Umbilical cord (tissue), 1 donor: ENCODE measurements at regions not wholly inside any gene's neighbourhood (a gene's known extent, or its start where the extent isn't known, plus 50 kb on each side); places are given as distances from the start of the nearest gene placed in this dataset.
"Not testable (repeated sequence)": the region's sequence is repeated elsewhere in the genome, so short reads cannot be mapped to it uniquely, and the experiment has no call there.

ENCODE experiments used
- DNase-seq: peaks from one replicate; pipeline ENCODE4 v3.0.0-alpha.2; 2015; ENCODE audit warnings: low spot score

DNA sequence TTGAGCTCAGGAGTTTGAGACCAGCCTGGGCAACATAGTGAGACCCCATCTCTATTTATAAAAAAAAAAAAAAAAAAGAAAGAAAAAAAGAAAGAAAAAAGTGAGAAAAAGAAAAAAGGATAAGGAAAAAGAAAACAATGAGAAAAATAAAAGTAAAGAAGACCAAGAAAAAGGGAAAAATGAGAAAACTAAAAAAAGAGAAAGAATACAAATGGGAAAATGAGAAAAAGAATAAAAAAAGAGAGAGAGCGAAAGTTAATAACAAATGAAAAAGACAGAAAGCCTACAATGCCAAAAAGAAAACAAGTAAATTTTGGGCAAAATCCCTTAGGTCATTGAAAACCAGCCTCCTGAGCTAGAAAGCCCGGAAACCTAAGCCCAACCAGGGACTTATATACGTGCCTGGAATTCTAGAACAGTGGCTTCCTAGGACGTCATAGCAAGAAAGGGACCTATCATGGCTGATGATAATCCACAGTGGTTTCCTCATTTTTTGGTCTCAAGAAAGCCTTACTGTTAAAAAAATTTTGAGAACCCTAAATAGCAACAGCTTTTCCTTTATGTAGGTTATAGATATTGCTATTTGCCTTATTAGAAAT, 131.7 kb upstream of the CLINT1 start:
- no peak for DNase-seq

DNA sequence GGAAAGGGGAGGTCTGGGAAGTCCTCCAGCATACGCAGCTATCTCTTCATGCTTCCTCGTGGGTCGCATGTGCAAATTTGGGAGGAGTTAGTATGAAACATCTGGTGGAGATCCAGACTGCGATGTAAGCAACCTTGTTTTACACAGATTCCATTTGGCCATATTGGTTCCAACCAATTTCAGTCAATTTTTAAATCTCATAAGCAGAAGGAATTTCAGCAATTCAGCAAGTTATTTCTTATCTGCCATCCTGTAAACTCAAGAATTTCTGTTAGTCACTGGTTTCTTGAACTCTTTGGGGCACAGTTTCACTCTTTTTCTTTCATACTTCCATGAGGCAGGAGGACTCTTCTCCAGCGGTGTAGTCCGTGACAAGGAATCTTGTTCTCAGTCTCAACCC, 130.4 kb upstream of the CLINT1 start:
- DNase-seq, result peak; percentile 18

- no peak for DNase-seq
Observed at GRCh38 chr5:157987259-157987658, 128.3 kb upstream of the CLINT1 start.

- DNase-seq, result no peak
Observed at GRCh38 chr5:157986431-157986990, 127.6 kb upstream of the CLINT1 start.

DNA sequence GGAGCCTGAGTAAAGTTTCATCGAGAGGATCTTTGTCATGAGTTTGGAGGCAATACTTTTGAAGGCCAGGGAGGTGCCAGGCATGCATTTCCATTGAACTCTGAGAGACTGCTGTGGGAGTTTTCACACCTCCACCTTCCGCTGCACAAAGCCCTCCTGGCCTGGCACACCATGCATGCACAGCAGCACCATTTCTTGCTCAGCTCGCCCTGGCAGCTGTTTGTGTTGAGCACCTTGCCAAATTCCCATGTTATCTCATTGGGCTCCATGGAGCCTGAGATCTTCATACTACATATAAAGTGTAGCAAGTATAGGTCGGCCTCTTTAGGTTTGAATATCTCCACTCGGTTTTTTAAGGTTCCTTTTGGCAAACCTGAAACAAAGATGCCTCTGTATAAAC, 125.7 kb upstream of the CLINT1 start:
- DNase-seq, result no peak

- DNase-seq, result no peak
Observed at GRCh38 chr5:157983906-157984551, 125.1 kb upstream of the CLINT1 start.

DNA sequence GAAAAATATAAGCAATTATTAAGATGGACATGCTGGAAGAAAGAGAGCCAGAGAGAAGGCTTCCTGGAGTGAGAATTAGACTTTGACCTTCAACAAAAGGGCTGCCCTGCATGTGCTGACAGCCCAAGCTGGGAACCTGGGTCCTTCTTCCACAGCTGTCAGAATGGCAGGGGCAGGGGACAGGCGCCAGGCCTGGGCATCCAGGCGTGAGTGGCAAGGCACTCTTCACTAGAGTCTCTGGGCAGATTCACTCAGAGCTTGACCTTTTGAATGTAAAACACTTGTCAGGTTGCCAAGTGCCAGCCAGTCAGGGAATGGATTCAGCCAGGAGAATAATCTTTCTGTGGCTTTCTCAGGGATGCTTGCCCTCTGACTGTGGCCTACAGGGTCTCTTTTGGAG, 119.1 kb upstream of the CLINT1 start:
- DNase-seq, result no peak

DNA sequence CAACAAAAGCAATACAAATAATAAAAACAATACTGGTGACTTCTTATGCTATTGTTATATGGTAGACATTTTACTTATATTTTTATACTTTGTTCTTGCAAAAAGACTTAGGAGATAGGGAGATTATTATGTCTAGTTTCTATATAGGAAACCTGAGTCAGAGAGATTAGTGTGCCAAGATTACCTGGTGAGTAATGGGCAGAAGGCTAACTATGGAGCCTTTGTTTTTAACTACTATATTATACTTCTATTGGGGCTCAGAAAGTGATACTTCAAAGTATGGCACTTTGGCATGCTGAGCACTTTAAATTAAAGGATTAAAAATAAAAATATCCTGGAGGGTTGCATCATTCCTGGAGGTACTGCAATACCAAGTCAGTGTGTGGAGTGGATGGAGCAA, 117.5 kb upstream of the CLINT1 start:
- DNase-seq, result no peak

DNA sequence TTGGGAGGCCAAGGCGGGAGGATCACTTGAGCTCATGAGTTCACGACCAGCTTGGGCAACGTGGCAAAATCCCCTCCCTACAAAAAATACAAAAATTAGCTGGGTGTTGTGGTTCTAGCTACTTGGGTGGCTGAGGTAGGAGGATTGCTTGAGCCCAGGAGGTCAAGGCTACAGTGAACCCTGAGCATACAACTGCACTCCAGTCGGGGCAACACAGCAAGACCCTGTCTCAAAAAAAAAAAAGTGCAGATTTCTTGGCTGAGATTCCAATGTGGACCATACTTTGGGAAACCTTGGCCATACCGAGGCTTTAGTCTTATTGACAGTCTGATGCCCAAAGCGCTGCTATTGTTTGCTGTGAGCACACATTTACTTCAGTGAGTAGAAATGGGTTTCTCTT, 113.6 kb upstream of the CLINT1 start:
- DNase-seq, result no peak

GRCh38 chr5:157971571-157972216, 112.7 kb upstream of the CLINT1 start:
- peak; percentile 81 for DNase-seq

DNA sequence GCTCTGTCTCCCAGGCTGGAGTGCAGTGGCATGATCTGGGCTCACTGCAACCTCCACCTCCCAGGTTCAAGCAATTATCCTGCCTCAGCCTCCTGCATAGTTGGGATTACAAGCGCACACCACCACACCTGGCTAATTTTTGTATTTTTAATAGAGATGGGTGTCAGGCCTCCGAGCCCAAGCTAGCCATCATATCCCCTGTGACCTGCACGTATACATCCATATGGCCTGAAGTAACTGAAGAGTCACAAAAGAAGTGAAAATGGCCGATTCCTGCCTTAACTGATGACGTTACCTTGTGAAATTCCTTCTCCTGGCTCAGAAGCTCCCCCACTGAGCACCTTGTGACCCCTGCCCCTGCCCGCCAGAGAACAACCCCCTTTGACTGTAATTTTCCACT, 109.6 kb upstream of the CLINT1 start:
- not testable (repeated sequence) for DNase-seq

DNA sequence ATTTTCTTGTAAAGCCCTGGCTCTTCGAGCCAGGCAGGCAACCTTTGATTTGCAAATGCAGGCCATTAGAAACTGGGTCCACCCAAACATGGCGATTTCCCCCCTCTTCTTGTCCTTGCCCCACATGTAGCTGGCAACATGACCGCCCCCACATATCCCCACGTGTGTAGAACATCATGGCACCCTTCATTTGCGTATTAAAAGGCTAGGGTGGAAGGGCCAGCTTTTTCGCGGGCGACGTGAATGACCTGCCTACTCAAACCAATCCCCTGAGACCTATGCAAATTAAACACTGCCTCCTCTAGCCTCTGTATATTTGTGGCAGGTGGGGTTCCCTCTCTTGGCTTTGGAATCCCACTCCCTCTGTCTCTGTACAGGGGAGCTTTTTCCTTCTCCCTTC, 107.0 kb upstream of the CLINT1 start:
- DNase-seq, result no peak

- DNase-seq, result no peak
Observed at GRCh38 chr5:157965040-157965678, 106.2 kb upstream of the CLINT1 start.

DNA sequence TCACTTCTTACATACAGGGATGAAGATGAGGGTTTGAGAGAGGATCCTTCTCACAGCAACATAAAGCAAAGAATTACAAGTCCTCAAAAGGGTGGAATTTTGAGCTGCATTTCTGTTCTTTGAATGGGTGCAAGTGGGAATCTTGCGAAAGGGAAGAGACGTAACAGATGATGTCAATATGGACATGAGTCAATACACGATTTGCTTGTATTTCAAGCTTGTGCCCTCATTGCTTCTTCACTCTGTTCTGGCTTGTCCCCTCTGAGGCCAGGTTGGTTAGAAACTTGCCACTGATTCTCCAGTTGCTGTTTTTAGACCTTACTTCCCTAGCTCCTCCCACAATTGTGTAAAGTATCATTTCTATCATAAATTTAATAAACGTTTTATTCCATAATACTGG, 104.8 kb upstream of the CLINT1 start:
- no peak for DNase-seq

- no peak for DNase-seq
Observed at GRCh38 chr5:157963244-157963643, 104.3 kb upstream of the CLINT1 start.

GRCh38 chr5:157962686-157963085, 103.7 kb upstream of the CLINT1 start:
- DNase-seq, result not testable (repeated sequence)

- DNase-seq, result no peak
Observed at GRCh38 chr5:157961896-157962590, 103.1 kb upstream of the CLINT1 start.

GRCh38 chr5:157961176-157961575, 102.2 kb upstream of the CLINT1 start:
- DNase-seq, result no peak

- DNase-seq, result peak; percentile 28
Observed at GRCh38 chr5:157959370-157959769, 100.4 kb upstream of the CLINT1 start.

DNA sequence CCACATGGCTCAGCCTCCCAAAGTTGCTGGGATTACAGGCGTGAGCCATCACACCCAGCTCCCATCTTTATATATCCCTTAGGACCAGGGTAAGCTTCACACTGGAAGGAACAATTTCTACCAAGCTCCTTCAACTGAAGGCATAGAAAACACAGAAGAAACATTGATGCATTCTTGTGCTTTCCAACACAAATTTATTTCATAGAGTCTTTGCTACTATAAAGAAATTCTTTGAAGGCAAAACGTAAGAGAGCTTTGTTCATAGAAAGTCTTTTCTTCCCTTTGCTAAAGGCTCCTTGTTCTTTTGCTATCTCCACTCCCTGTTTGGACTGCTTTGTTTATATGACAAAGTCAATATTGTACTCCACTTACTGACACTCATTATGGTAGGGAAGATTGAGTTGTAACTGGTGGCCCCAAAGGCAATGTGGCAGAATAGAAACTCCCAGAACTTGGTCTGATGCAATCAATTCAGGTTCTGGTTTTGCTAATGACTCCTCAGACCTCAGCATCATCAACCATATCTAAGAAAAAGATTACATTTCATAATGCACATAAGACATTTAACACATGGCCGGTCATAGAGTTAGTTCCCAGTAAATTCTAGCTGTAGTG, 97.4 kb upstream of the CLINT1 start:
- DNase-seq, result peak; percentile 37

DNA sequence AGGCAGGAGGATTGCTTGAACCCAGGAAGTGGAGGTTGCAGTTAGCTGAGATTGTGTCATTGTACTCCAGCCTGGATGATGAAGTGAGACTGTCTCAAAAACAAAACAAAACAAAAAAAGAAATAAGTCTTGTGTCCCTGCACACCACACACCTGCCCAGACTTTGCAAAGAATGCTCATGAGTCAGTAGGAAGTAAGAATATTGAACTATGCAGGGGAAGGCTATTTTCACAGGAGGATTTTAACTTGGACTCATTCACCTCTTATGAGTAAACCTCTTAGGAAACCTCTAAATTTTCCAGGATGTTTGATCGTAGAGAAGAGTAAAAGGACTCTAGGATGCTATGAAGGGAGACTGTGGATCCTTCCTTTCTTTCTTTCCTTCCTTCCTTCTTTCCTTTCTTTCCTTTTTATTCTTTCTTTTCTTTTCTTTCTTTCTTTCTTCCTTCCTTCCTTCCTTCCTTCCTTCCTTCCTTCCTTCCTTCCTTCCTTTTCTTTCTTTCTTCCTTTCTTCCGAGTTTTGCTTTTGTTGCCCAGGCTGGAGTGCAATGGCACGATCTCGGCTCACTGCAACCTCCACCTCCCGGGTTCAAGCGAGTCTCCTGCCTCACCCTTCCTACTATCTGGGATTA, 96.7 kb upstream of the CLINT1 start:
- no peak for DNase-seq
